ENCODE measurements at regions not wholly inside any gene's neighbourhood (a gene's known extent, or its start where the extent isn't known, plus 50 kb on each side); places are given as distances from the start of the nearest gene placed in this dataset.

GRCh38 chr15:46773016-46773415, 944.3 kb upstream of the SEMA6D start:
- DNase-seq (ENCODE audit: low read depth in 2 of 3, low spot score in 2 of 3): no peak

GRCh38 chr15:46778876-46779275, 938.4 kb upstream of the SEMA6D start:
- no peak for DNase-seq (ENCODE audit: low read depth in 2 of 3, low spot score in 2 of 3)

- no peak for DNase-seq (ENCODE audit: low read depth in 2 of 3, low spot score in 2 of 3)
These were observed 930.6 kb upstream of the SEMA6D start for GRCh38 chr15:46786590-46787285.

- no peak for DNase-seq (ENCODE audit: low read depth in 2 of 3, low spot score in 2 of 3)
These were observed 921.6 kb upstream of the SEMA6D start for GRCh38 chr15:46795685-46796084.

- no peak for DNase-seq (ENCODE audit: low read depth in 2 of 3, low spot score in 2 of 3)
These were observed 908.5 kb upstream of the SEMA6D start for GRCh38 chr15:46808834-46809233.

GRCh38 chr15:46815240-46815639, 902.1 kb upstream of the SEMA6D start:
- DNase-seq (ENCODE audit: low read depth in 2 of 3, low spot score in 2 of 3): no peak

- no peak for DNase-seq (ENCODE audit: low read depth in 2 of 3, low spot score in 2 of 3)
These were observed 901.5 kb upstream of the SEMA6D start for GRCh38 chr15:46815765-46816164.

GRCh38 chr15:46848704-46849103, 868.6 kb upstream of the SEMA6D start:
- no peak for DNase-seq (ENCODE audit: low read depth in 2 of 3, low spot score in 2 of 3)

GRCh38 chr15:46853600-46853999, 863.7 kb upstream of the SEMA6D start:
- no peak for DNase-seq (ENCODE audit: low read depth in 2 of 3, low spot score in 2 of 3)

- DNase-seq (ENCODE audit: low read depth in 2 of 3, low spot score in 2 of 3): no peak
These were observed 862.7 kb upstream of the SEMA6D start for GRCh38 chr15:46854564-46854963.

- no peak for DNase-seq (ENCODE audit: low read depth in 2 of 3, low spot score in 2 of 3)
These were observed 861.9 kb upstream of the SEMA6D start for GRCh38 chr15:46855388-46855787.

- no peak for DNase-seq (ENCODE audit: low read depth in 2 of 3, low spot score in 2 of 3)
These were observed 860.3 kb upstream of the SEMA6D start for GRCh38 chr15:46856839-46857502.

- DNase-seq (ENCODE audit: low read depth in 2 of 3, low spot score in 2 of 3): no peak
These were observed 859.2 kb upstream of the SEMA6D start for GRCh38 chr15:46858150-46858549.

- DNase-seq (ENCODE audit: low read depth in 2 of 3, low spot score in 2 of 3): no peak
These were observed 855.5 kb upstream of the SEMA6D start for GRCh38 chr15:46861796-46862195.

GRCh38 chr15:46865155-46865554, 852.1 kb upstream of the SEMA6D start:
- no peak for DNase-seq (ENCODE audit: low read depth in 2 of 3, low spot score in 2 of 3)

GRCh38 chr15:46872286-46872980, 844.9 kb upstream of the SEMA6D start:
- DNase-seq (ENCODE audit: low read depth in 2 of 3, low spot score in 2 of 3): no peak

GRCh38 chr15:46872981-46873330, 844.3 kb upstream of the SEMA6D start:
- DNase-seq (ENCODE audit: low read depth in 2 of 3, low spot score in 2 of 3): no peak

- DNase-seq (ENCODE audit: low read depth in 2 of 3, low spot score in 2 of 3): no peak
These were observed 838.1 kb upstream of the SEMA6D start for GRCh38 chr15:46879032-46879770.

GRCh38 chr15:46880791-46881190, 836.5 kb upstream of the SEMA6D start:
- DNase-seq (ENCODE audit: low read depth in 2 of 3, low spot score in 2 of 3): no peak

GRCh38 chr15:46892621-46893160, 824.6 kb upstream of the SEMA6D start:
- no peak for DNase-seq (ENCODE audit: low read depth in 2 of 3, low spot score in 2 of 3)

GRCh38 chr15:46894644-46895043, 822.7 kb upstream of the SEMA6D start:
- no peak for DNase-seq (ENCODE audit: low read depth in 2 of 3, low spot score in 2 of 3)
